Activated CD4-positive, alpha-beta T cell treated with anti-CD3 and anti-CD28 coated beads, Interleukin-10, Interleukin-2, amounts not matched to agents 100 ng/mL and 50 ng/mL, durations not matched to agents 16 hours and 8 hours (primary cell): ENCODE measurements at regions not wholly inside any gene's neighbourhood (a gene's known extent, or its start where the extent isn't known, plus 50 kb on each side); places are given as distances from the start of the nearest gene placed in this dataset.

Experiments
- DNase-seq: peaks from one replicate; pipeline ENCODE4 v3.0.0-alpha.2; 2020

DNA sequence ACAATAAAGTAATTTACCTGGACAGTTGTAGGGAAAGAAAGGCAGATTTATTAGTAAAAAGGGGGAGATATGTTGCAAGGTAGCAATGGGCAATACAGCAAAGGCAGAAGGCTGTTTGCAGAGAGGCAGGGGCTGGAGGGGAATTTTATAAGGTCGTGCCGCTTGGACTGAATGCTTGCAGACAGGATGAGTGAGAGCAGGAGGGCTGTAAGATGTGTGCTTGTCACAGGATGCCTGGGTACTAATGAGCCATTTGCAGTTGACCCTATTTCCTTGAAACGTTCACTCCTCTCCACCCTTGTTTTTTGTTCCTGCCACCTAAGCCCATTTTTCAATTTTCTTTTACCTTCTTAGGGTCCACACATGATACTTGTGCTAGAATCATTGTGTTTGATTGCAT, 214.7 kb downstream of the TRAM1L1 start:
- no peak for DNase-seq

DNA sequence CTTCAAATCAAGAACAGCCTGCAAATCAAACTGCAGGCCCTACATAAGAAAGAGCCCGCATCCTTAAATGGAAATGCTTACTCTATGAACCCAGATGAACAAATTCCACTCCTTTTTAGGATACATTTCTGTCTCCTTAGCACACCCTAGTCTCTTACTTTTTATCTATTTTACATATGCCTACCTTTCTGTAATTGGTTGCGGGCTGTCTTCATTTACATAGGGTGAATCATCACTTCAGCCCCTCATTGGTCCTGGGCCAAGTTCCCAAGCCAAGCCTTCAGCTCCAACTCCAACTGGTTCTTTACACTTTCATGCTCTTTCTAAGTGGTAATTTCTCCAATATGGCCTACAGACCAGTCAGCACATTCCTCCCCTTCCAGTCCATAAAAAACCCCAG, 219.3 kb downstream of the TRAM1L1 start:
- no peak for DNase-seq

DNA sequence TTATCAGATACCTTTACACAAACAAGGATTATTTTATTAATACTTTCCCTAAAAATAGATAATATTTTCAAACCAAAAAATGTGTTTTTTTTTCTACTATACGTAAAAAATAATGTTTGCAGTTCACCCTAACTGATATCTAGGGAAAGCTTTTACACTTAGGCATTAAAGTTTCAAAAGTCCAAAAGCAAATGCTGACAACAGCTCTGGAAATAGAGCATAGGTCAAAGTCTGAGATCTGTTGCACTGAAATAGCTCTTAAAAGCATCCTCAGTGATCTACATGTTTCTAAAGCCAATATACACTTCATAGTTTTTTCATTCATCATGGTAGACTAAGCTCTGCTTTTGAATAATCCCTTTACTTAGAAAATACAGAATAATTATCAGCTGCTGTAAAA, 222.8 kb downstream of the TRAM1L1 start:
- no peak for DNase-seq

DNA sequence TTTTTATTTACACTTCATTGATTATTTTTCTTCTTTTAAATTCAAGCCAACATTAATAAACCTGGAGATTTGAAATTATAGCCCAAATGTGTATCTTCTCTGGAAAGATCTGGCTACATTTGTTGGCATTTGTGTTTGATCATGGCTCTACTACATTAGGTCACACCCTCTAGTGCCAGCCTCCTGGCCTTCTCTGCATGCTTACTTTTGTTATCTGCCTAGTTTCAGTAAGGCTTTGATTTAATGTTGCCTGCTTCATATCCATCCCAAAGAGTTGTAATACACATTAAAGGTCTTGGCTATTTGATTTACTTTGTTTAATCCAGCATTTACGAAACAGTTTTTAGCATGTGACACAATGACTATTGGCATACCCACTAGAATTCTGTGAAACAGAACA, 224.5 kb downstream of the TRAM1L1 start:
- no peak for DNase-seq

DNA sequence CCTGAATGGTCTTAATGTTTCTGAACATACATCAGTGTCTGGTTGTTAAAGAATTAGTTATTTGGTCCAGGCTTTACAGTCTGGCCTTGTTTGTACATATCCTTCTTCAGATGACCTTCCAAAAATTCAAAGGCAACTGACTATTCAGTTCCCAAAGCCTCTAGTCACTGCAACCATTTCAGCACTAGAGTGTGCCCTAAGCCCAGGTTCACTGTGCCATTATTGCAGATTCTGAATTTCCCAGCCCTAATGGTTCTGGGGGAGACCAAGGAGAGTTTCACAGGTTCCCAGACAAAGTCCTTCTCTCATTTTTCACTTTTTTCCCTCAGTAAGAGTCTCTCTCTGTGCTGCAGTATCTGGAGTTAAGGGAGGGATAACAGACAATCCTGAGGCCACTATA, 235.8 kb downstream of the TRAM1L1 start:
- no peak for DNase-seq

DNA sequence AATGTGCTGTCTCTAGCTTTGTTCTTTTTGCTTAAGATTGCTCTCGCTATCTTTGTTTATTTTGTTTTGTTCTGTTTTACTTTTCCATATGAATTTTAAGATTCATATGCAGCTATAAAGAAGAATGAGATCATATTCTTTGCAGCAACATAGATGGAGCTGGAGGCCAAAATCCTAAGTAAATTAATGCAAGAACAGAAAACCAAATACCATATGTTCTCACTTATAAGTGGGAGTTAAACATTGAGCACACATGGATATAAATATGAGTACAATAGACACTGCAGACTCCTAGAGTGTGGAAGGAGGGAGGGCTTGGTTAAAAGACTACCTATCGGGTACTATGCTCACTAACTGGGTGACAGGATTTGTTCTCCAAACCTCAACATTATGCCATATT, 237.8 kb downstream of the TRAM1L1 start:
- no peak for DNase-seq

DNA sequence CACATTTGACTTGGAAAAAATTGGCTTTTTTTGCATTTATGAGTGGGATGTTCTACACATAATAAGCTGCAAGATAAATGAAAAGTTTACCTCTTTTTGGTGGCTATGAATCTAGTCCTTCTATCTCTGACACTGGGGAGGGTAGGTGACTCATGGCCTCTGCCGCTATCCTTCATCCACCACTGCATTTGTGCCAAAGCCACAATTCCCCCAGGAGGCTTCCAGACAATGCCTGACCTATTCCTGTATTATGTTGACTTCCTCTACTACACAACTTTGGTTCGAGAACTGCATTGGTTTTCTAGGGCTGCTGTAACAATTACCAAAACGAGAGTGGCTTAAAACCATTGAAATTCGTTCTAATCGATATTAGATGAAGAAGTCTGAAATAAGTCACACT, 245.6 kb downstream of the TRAM1L1 start:
- DNase-seq: no peak

DNA sequence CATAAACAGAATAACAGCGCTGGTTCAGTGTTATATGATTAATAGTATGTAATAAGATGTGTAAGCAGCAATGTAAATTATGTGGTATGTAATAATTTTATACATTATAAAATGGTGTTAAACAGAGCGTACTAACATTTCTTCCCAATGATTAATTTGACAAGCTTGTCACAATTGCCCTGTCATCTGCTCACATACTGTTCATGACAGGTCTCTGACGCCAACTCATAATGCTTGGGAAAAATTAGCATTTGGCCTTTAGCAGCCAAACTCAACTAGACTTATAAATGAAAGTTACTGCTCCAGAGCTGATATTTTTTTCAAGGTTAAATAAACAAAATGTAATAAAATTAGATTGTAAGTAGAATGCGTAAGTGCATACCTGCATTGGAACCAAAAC, 246.8 kb downstream of the TRAM1L1 start:
- no peak for DNase-seq

DNA sequence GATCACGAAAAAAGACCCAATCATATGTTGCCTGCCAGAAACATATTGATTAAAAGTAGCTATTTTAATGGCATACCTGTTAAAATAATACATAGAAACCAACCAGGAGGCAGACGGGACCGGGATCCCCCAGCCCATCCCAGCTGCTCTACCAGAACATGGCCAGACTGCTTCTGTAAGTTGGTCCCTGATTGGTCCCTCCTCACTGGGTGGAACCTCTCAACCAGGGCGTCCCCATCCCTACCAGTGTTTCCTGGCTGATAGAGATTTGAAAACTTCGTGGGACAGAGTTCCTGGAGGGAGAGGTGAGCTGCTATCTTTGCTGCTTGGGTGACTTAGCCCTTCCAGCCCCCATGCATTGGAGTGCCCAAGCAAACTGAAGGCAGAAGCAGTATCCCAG, 256.2 kb downstream of the TRAM1L1 start:
- DNase-seq: no peak

DNA sequence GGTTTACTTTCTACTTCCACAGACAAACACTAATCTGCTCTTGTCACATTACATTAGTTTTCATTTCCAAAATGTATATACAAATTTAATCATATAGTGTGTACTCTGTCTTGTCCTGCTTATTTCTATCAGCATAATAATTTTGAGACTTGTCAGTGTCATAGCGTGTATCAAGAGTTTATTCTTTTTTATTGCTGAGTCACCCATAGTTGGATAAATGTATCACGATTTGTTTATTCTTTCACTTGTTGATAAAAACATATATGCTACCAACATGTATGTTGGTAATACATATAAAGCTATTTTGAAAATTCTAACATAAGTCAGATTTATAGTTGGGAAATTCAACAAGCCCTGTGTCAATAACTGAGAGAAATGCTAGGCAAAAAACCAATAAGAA, 261.2 kb downstream of the TRAM1L1 start:
- DNase-seq: no peak

DNA sequence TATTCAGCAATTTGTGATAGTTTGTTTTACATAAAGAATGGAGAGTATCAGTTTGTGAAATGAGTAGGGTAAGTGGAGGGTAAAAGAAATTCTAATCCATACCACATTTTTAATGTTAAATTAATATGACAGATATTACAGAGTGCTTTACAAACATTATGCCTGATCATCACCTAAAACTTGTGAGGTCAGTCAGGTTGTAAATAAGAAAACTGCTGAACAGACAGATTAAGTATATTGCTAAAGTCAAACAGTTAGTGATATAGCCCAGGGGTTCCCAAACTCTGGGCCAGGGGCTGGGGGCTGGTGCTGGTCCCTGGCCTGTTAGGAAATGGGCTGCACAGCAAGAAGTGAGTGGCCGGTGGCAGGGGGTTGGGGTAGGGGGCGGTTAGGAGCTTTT, 273.6 kb downstream of the TRAM1L1 start:
- DNase-seq: no peak

DNA sequence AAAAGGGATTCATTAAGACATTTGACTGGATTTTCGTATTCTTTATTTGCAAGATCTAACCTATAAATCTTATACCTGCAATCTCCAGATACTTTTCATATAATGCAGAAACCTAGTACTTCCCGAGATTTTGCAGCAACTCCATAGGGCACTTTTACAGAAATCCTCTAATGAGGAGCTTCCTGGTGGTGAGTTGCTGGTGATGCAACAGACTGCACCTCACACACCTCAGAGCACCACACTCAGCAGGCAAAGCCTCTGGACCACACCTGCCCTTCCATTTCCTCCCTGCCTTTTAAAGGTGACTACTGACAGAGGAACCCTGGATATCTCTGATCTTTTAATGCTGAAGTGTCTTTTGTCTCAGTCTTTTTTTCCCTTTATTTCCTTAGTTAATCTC, 289.4 kb downstream of the TRAM1L1 start:
- no peak for DNase-seq

DNA sequence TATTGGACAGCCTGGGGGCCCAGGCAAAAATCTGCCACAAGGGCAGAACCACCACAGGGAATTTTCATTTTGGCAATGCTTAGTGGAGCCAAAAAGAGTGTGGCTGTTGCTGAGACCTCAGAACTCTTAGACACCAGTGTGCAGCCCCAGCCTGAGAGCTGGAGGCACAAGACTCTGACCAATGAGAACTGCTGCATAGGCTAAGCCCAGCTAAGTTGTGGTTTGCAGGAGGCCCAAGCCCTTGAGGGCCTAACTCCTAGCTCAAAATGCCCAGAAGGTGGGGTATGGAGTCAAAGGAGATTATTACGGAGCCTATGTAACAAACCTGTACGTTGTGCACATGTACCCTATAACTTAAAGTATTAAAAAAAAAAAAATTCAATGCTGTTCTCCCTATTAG, 296.7 kb downstream of the TRAM1L1 start:
- no peak for DNase-seq

DNA sequence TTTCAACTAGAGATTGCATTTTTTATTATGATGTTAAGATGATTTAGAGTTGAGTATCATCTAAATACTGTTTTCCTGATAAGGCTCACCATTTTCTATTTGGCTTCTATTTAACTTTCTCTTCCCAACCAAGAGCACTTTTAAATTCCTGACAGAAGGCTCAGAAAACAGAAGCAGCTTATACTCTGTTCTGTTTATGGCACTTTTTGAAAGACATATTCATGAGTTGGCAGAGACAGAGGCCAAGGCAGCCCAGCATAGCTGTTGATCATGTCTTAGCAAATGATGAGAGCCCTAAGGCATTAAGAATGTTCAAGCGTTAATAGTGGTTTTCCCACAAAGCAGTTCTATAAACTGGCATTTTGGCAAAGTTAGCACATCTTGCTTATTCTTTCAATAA, 330.3 kb downstream of the TRAM1L1 start:
- no peak for DNase-seq

DNA sequence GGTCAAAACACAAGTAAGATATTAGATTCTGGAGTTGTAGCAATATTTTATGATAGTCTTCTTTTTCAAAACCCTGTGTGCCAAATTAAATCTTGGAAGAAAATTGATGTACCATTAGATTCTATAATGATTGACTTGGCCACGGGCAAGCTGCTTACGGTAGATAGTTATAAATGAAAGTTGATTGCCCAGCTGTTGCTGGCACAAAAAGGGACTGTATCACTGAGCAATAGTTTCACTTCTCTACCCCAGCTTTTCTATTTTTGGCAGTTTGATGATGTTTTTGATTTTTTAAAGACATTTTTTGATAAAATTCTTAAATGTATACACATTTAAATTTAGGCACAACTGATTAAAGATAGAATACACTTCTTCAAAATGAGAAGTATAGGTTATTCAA, 333.3 kb downstream of the TRAM1L1 start:
- no peak for DNase-seq

DNA sequence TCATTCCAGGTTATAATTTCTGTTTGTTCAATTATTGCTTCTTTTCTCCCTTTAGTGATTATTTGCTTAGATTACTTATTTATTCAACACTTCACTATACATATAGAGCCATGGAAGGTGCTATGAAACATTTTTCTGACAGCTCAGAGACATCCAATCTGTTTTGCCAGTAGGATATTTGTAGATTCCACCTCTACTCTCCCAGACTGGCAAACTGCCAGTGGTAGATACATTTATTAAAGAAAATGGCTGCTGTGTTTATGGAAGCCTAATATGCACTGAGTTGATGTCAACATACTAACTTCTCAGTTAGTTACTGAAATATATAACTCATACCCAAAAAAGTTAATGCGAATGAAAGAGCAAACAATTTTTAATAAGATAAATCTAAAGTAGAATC, 348.6 kb downstream of the TRAM1L1 start:
- DNase-seq: no peak

DNA sequence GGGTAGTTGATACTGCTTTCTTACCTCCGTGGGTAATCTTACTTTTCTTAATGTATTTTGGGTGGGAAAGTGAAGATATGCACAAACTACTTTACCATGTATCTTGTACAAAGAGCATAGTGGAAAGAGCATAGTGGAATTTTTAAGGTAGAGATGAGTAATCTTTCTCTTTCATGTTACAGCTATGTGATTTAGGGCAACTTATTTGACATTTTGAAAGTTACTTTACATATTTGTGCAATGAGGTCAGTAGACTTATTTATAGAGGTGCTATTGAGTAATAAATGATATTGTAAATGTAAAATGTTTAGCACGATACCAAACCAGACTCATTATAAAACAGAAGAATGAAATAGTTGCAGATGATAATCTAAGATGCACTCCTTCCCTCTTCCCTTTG, 351.2 kb downstream of the TRAM1L1 start:
- no peak for DNase-seq

DNA sequence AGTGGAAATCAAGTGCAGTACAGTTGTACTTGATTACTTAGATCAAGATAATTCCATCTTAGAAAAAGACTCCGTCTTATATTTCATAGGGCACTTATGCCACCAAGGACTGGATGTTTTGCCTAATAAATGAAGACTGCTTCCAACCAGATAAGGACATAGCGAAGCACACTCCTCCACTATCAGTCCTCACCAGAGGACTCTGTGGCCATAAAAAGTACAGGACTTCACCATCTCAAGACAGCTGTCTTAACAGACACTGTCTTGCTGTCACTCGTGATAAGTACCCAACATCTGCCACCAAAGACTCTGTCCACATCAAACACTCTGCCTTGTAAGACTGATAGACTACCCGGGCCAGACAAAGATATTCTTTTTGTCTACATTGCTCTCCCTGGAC, 352.0 kb downstream of the TRAM1L1 start:
- no peak for DNase-seq

DNA sequence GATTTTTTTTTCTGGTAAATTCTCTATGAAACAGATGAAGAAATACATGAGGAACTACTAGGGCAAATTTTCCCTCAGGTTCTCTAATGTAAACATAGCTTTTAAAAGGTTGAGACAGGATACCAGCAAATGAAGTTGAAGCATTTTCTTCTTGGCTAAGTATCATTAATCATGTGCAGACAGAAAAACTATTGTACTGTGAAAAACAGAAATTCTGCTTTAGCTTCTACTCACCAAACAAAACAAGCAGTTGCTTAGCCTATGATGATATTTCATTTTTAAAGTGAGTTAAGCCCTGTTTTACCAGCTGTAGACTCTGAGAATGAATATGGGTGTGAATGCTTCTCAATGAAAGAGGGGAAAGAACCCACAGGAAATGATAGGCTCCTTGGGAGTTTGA, 358.9 kb downstream of the TRAM1L1 start:
- DNase-seq: no peak

DNA sequence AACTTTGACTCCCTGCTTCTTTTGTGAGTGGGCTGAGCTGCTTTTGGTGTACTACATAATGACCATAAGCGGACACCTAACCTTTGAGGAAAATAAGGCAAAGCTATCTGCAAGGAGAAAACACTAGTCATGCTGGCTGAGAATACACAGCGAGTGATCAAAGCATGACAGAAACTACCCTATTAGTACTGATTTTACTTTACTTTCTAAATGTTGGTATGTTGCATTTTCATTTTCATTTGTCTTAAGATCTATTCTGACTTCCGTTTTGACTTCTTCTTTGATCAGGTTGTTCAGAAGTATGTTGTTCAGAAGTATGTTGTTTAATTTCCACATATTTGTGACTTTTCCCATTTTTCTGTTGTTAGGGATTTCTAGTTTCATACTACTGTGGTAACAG, 361.1 kb downstream of the TRAM1L1 start:
- peak; percentile 7 for DNase-seq

DNA sequence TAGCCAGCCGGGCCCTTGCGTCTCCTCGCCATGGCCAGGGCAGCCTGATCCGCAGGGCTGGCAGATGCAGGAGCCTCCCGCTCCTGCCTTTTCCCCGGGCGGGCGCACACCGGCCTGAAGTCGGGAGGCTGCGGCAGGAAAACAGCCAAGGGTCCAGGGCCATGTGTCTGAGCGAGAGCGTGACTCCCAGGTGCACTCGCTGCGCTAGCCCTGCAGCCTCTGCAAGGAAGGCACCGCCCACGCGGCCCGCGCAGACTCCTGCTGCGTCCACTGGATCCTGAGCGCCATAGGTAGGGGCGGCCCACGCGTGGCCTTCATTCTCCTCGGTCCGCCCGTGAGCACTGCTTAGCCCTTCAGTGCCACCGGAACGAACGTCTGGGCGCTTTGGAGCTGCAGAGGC, 379.9 kb downstream of the TRAM1L1 start:
- DNase-seq: no peak

DNA sequence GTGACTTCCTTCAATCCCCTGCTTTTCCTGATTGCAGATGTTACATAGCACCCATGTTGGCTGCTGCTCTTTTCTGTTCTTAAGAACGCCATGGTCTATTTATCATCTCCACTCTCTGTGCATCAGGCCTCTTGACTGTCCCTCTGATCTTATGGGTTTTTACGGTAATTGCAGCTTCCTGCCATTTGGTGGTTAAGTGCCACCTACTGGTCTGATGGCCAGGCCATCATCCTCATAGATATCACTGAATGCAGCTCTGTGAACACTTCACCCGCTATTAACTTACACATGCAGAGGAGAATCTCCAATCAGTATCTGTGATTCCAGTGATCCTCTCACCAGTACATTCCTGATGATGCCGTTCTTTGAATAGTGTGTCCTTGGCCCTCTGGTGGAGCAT, 382.4 kb downstream of the TRAM1L1 start:
- DNase-seq: no peak

DNA sequence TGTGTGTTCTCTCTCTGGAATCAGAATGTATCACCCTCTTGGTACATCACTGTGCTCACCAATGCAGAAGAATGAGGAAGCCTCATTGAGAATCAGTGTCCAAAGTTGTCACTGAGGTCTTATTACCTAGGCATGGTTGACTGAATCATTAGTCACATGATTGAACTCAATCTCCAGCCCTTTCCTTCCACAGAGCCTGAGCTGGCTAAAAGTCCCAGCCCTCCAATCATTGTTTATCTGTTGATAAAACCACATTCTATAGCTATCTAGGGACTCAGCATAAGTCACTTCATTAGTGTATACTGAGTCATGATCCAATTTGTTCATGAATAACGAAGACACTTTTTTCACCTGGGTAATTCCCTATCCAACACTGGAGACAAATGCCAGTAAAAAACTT, 396.8 kb downstream of the TRAM1L1 start:
- no peak for DNase-seq

DNA sequence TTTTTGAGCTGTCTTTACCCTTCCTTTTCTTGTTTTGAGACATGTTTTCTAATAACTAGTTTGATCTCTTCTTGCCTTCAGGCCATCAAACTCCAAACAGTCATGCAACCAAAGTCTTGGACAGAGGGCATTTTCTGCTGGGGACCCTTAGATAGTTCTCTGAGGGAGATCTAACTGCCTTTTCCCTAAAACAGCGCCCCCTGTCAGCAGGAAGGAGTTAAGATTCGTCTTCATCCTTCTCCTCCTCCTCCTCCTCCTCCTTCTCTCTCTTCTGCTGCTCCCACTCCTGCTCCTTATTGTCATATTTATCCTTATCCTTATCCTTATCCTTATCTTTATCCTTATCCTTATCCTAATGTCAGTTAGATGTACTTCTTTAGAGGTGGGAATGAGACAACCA, 417.2 kb downstream of the TRAM1L1 start:
- no peak for DNase-seq

DNA sequence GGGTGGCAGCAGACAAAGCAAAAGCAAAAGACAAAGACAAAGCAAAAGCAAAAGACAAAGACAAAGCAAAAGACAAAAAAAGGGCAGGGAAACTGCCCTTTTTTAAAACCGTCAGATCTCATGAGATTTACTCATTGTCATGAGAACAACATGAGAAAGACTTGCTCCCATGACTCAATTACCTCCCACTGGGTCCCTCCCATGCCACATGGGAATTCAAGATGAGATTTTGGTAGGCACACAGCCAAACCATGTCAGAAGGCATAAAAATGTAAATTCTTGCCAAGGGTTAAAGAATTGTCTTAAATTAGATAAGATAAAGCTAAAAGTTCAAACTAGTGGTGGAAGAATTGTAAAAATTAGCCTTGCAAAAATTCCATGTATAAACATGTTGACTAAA, 419.7 kb downstream of the TRAM1L1 start:
- no peak for DNase-seq

DNA sequence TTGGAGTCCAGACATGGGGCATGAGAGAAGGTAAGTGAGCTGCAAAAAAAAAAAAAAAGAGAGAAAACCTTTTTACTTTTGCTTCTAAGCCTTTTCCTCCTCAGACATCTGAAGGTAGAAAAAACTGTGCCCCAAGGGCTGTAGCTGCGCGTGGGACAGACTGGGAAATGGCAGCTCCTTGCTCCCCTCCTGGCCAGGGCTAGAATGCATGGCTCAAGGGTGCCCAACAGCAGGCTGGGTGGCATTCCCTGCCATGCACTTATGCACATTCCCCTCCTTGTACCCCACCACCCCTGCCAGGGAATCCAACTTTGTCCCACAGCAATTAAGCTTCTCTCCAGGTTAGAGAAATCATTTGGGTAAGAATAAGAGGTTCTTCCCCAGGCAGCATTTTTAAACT, 421.2 kb downstream of the TRAM1L1 start:
- no peak for DNase-seq
